HG02642 (cell line): ENCODE measurements at regions not wholly inside any gene's neighbourhood (a gene's known extent, or its start where the extent isn't known, plus 50 kb on each side); places are given as distances from the start of the nearest gene placed in this dataset.

Experiments used
- ATAC-seq: cut with Tn5 transposase; IDR thresholded peaks from one replicate; pipeline ENCODE4 v1.9.1; 2021; ENCODE audit warnings: mild to moderate bottlenecking; ENCODE audit not compliant: unreplicated experiment, poor library complexity

GRCh38 chr2:149739171-149739882 lies 151.8 kb upstream of the MMADHC start:
- no peak for ATAC-seq

GRCh38 chr2:149738767-149739166 lies 151.2 kb upstream of the MMADHC start:
- ATAC-seq, result no peak

GRCh38 chr2:149737896-149738295 lies 150.3 kb upstream of the MMADHC start:
- no peak for ATAC-seq

GRCh38 chr2:149735237-149735958 lies 147.8 kb upstream of the MMADHC start:
- no peak for ATAC-seq

- ATAC-seq, result no peak
Observed at GRCh38 chr2:149733936-149734685, 146.5 kb upstream of the MMADHC start.

- ATAC-seq, result no peak
Observed at GRCh38 chr2:149732730-149733290, 145.2 kb upstream of the MMADHC start.

GRCh38 chr2:149732001-149732685 lies 144.6 kb upstream of the MMADHC start:
- ATAC-seq, result no peak

- no peak for ATAC-seq
Observed at GRCh38 chr2:149731079-149731478, 143.5 kb upstream of the MMADHC start.

- no peak for ATAC-seq
Observed at GRCh38 chr2:149729586-149729985, 142.0 kb upstream of the MMADHC start.

GRCh38 chr2:149727927-149728326 lies 140.4 kb upstream of the MMADHC start:
- ATAC-seq, result no peak

GRCh38 chr2:149725234-149725633 lies 137.7 kb upstream of the MMADHC start:
- ATAC-seq, result no peak

- ATAC-seq, result no peak
Observed at GRCh38 chr2:149724091-149724490, 136.5 kb upstream of the MMADHC start.

- ATAC-seq, result no peak
Observed at GRCh38 chr2:149720615-149721014, 133.0 kb upstream of the MMADHC start.

GRCh38 chr2:149719695-149720094 lies 132.1 kb upstream of the MMADHC start:
- no peak for ATAC-seq

GRCh38 chr2:149716687-149717086 lies 129.1 kb upstream of the MMADHC start:
- ATAC-seq, result no peak

GRCh38 chr2:149715894-149716293 lies 128.3 kb upstream of the MMADHC start:
- no peak for ATAC-seq

GRCh38 chr2:149715005-149715592 lies 127.5 kb upstream of the MMADHC start:
- peak; percentile 77 for ATAC-seq

GRCh38 chr2:149709496-149710263 lies 122.1 kb upstream of the MMADHC start:
- no peak for ATAC-seq

GRCh38 chr2:149703281-149703680 lies 115.7 kb upstream of the MMADHC start:
- no peak for ATAC-seq
